SK-N-MC (cell line): ENCODE measurements at regions not wholly inside any gene's neighbourhood (a gene's known extent, or its start where the extent isn't known, plus 50 kb on each side); places are given as distances from the start of the nearest gene placed in this dataset.

Source experiments
- EZH2 ChIP-seq: fragments of 200-600 bp; sonication (generic); IDR thresholded peaks from one replicate; pipeline ENCODE4 v1.6.1; 2017; ENCODE audit warnings: antibody characterized with exemption
- POLR2AphosphoS5 ChIP-seq: IDR thresholded peaks from 2 replicates; pipeline ENCODE4 v1.6.1; 2012; ENCODE audit warnings: mild to moderate bottlenecking, low read depth, low read length, borderline replicate concordance

GRCh38 chr9:30732060-30732459 lies 1652.4 kb upstream of the ACO1 start:
- no peak for TF ChIP-seq EZH2
- TF ChIP-seq POLR2AphosphoS5, result no peak
